WTC11 (cell line): ENCODE measurements at regions not wholly inside any gene's neighbourhood (a gene's known extent, or its start where the extent isn't known, plus 50 kb on each side); places are given as distances from the start of the nearest gene placed in this dataset.

ENCODE experiments used
- E2F4 ChIP-seq: sonication (generic); formaldehyde crosslinking; IDR thresholded peaks from 2 replicates; pipeline ENCODE4 v1.8.1; 2022; ENCODE audit warnings: low read depth, mild to moderate bottlenecking, moderate library complexity, missing genetic modification reagents, borderline replicate concordance
- ETV6 ChIP-seq: sonication (generic); formaldehyde crosslinking; IDR thresholded peaks from 2 replicates; pipeline ENCODE4 v1.8.1; 2022; ENCODE audit warnings: mild to moderate bottlenecking, missing genetic modification reagents
- FOXP1 ChIP-seq: sonication (generic); formaldehyde crosslinking; IDR thresholded peaks from 2 replicates; pipeline ENCODE4 v1.8.0; 2022; ENCODE audit warnings: missing genetic modification reagents, mild to moderate bottlenecking, moderate library complexity, borderline replicate concordance
- MLX ChIP-seq: sonication (generic); formaldehyde crosslinking; IDR thresholded peaks from 2 replicates; pipeline ENCODE4 v1.8.1; 2023; ENCODE audit warnings: mild to moderate bottlenecking, missing genetic modification reagents, moderate library complexity
- MYBL2 ChIP-seq: sonication (generic); formaldehyde crosslinking; IDR thresholded peaks from 2 replicates; pipeline ENCODE4 v1.8.1; 2023; ENCODE audit warnings: mild to moderate bottlenecking, moderate library complexity, missing genetic modification reagents
- NFYB ChIP-seq: sonication (generic); formaldehyde crosslinking; conservative IDR thresholded peaks from 2 replicates; pipeline ENCODE4 v1.8.0; 2022; ENCODE audit warnings: low read depth, missing genetic modification reagents
- OVOL2 ChIP-seq: fragments of 250-450 bp; sonication (Bioruptor Pico); IDR thresholded peaks from 2 replicates; pipeline ENCODE4 v1.9.0; 2021; ENCODE audit warnings: mild to moderate bottlenecking, borderline replicate concordance
- TEAD4 ChIP-seq: sonication (generic); formaldehyde crosslinking; IDR thresholded peaks from 2 replicates; pipeline ENCODE4 v1.8.0; 2022; ENCODE audit warnings: mild to moderate bottlenecking, missing genetic modification reagents
- USF1 ChIP-seq: sonication (generic); formaldehyde crosslinking; IDR thresholded peaks from 2 replicates; pipeline ENCODE4 v1.8.0; 2022; ENCODE audit warnings: mild to moderate bottlenecking, missing genetic modification reagents
- ZBTB43 ChIP-seq: sonication (generic); formaldehyde crosslinking; IDR thresholded peaks from 2 replicates; pipeline ENCODE4 v1.8.1; 2023; ENCODE audit warnings: mild to moderate bottlenecking, missing genetic modification reagents
- ZNF138 ChIP-seq: sonication (generic); formaldehyde crosslinking; conservative IDR thresholded peaks from 2 replicates; pipeline ENCODE4 v1.8.1; 2022; ENCODE audit warnings: mild to moderate bottlenecking, moderate library complexity, missing genetic modification reagents
- TF ChIP-seq, protein P1 (sequence below): fragments of 200-600 bp; IDR thresholded peaks from 2 replicates; pipeline ENCODE4 v1.8.0; 2022; ENCODE audit warnings: antibody characterized with exemption
- TF ChIP-seq, protein P2 (sequence below): fragments of 250-450 bp; sonication (Bioruptor Pico); IDR thresholded peaks from 2 replicates; pipeline ENCODE4 v1.9.0; 2021; ENCODE audit warnings: mild to moderate bottlenecking

- TF ChIP-seq MYBL2 (CRISPR knock-in tag) (no peak), NFYB (CRISPR knock-in tag) (no peak), E2F4 (CRISPR knock-in tag) (no peak), ZNF138 (CRISPR knock-in tag) (no peak), OVOL2 (no peak), ZBTB43 (no peak), MLX (CRISPR knock-in tag) (no peak), TEAD4 (CRISPR knock-in tag) (no peak), USF1 (no peak), FOXP1 (CRISPR knock-in tag) (no peak), ETV6 (no peak)
- TF ChIP-seq, protein P1, sequence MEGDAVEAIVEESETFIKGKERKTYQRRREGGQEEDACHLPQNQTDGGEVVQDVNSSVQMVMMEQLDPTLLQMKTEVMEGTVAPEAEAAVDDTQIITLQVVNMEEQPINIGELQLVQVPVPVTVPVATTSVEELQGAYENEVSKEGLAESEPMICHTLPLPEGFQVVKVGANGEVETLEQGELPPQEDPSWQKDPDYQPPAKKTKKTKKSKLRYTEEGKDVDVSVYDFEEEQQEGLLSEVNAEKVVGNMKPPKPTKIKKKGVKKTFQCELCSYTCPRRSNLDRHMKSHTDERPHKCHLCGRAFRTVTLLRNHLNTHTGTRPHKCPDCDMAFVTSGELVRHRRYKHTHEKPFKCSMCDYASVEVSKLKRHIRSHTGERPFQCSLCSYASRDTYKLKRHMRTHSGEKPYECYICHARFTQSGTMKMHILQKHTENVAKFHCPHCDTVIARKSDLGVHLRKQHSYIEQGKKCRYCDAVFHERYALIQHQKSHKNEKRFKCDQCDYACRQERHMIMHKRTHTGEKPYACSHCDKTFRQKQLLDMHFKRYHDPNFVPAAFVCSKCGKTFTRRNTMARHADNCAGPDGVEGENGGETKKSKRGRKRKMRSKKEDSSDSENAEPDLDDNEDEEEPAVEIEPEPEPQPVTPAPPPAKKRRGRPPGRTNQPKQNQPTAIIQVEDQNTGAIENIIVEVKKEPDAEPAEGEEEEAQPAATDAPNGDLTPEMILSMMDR = no peak
- TF ChIP-seq, protein P2, sequence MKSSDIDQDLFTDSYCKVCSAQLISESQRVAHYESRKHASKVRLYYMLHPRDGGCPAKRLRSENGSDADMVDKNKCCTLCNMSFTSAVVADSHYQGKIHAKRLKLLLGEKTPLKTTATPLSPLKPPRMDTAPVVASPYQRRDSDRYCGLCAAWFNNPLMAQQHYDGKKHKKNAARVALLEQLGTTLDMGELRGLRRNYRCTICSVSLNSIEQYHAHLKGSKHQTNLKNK (CRISPR knock-in tag) = no peak
These were observed 141.1 kb downstream of the ALG10 start for GRCh38 chr12:34163443-34163842.
